ENCODE measurements at regions not wholly inside any gene's neighbourhood (a gene's known extent, or its start where the extent isn't known, plus 50 kb on each side); places are given as distances from the start of the nearest gene placed in this dataset.
A peak's percentile ranks its signal among the peaks of the same experiment; 100 is the strongest.

DNA sequence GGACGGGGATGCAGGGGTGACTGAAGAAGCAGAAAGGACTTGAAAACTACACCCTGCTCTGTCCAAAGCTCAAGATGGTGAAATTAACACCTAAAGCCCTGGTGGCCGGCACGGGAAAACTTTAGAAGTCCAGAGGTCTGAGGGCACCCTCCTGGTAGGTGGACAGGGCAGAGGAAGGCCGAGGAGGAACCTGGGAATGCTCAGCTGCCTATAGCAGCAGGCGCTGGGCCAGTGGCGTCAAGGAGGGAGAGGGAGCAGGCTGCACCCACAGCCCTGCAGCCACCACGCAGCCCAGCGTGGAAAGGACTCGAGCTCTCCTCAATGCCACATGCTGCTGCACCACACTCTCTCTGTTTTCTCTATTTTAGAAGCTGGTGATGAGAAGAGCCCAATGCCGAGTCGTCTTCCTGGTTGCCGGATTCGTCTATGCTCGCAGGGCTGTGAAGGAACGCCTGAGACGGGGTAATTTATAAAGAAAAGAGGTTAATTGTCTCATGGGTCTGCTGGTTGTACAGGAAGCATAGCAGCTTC is 248.3 kb upstream of the AFDN start:
- no peaks in the 10 kb centered on the region for H3K4me1 ChIP-seq (ENCODE audit: control insufficient read depth, insufficient read depth, low read length)
- H3K4me1 Mint-ChIP-seq: no peaks in the 10 kb centered on the region
- TF ChIP-seq, protein P1, sequence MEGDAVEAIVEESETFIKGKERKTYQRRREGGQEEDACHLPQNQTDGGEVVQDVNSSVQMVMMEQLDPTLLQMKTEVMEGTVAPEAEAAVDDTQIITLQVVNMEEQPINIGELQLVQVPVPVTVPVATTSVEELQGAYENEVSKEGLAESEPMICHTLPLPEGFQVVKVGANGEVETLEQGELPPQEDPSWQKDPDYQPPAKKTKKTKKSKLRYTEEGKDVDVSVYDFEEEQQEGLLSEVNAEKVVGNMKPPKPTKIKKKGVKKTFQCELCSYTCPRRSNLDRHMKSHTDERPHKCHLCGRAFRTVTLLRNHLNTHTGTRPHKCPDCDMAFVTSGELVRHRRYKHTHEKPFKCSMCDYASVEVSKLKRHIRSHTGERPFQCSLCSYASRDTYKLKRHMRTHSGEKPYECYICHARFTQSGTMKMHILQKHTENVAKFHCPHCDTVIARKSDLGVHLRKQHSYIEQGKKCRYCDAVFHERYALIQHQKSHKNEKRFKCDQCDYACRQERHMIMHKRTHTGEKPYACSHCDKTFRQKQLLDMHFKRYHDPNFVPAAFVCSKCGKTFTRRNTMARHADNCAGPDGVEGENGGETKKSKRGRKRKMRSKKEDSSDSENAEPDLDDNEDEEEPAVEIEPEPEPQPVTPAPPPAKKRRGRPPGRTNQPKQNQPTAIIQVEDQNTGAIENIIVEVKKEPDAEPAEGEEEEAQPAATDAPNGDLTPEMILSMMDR (conservative IDR thresholded peaks at IDR 0.05): no peak
- H3K4me3 Mint-ChIP-seq: no peak overlapping the region
- H3K27ac Mint-ChIP-seq: no peak overlapping the region
- H3K9ac ChIP-seq (ENCODE audit: extremely low read depth, low read length, poor library complexity, severe bottlenecking): no peak overlapping the region
- H3K27me3 ChIP-seq (ENCODE audit: control insufficient read depth, insufficient read depth, low read length, poor library complexity, severe bottlenecking): no peaks in the 10 kb centered on the region
- no peaks in the 10 kb centered on the region for H3K9me3 Mint-ChIP-seq
- DNase-seq: peak; percentile 36
- H3K4me3 ChIP-seq (ENCODE audit: low read length): no peak overlapping the region
- no peaks in the 10 kb centered on the region for H3K36me3 ChIP-seq (ENCODE audit: control insufficient read depth, insufficient read depth, low read length)
- H3K9me3 ChIP-seq (ENCODE audit: control insufficient read depth, low read length): peaks cover 4% of the 10 kb centered on the region
- WGBS, 2 experiments (ENCODE audit: insufficient coverage in 1 of 2, insufficient read length in 1 of 2): 93 to 97% methylated on average over 11 to 16 of the region's 16 CpGs
- no peaks in the 10 kb centered on the region for H3K27me3 Mint-ChIP-seq (ENCODE audit: insufficient read depth)
- H3K36me3 Mint-ChIP-seq (ENCODE audit: low read depth): no peaks in the 10 kb centered on the region
- H3K27ac ChIP-seq (ENCODE audit: low read depth, low read length): no peak overlapping the region

DNA sequence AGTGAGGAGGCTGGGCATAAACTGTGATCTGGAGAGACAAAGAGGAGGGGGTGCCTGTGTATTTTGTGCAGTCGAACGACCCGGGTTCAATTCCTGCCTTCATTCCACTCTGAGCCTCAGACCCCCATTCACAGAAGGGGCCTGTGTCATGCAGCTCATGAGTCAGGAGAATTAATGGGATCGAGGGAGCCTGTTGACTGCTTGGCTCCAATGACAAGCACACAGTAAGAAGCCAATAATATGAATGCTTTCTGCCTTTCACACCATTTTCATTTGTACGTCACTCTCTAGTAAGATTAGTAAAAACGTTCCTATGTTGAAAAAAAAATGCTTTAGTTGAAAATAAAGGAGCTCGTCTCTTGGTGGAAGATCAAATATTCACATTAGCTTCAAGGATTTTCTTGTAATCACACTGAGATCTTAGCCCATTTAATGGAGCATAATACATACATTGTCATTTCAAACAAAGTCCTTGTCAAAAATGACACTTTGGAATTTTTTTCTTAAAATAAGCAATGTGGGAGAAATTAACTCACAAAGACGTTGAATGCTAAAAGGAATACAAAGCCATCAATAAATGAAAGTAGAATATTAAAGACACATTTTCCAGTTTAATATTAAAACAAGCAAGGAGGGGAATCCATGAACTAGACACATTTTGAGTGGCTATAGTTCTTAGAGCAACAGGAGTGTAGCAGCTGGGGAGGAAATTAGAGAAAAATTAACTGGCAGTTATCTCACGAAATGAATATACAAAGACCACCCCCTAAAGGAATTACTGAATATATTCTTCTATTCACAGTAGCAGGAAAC is 246.7 kb upstream of the AFDN start:
- Mint-ChIP-seq H3K27ac (no peak overlapping the region), H3K36me3 (ENCODE audit: low read depth) (no peaks in the 10 kb centered on the region), H3K9me3 (no peaks in the 10 kb centered on the region), H3K27me3 (ENCODE audit: insufficient read depth) (no peaks in the 10 kb centered on the region), H3K4me1 (no peaks in the 10 kb centered on the region), H3K4me3 (no peak overlapping the region)
- no peak for DNase-seq
- Histone ChIP-seq H3K9me3 (ENCODE audit: control insufficient read depth, low read length) (peaks cover 7% of the 10 kb centered on the region), H3K36me3 (ENCODE audit: control insufficient read depth, insufficient read depth, low read length) (no peaks in the 10 kb centered on the region), H3K27me3 (ENCODE audit: control insufficient read depth, insufficient read depth, low read length, poor library complexity, severe bottlenecking) (no peaks in the 10 kb centered on the region), H3K9ac (ENCODE audit: extremely low read depth, low read length, poor library complexity, severe bottlenecking) (no peak overlapping the region), H3K4me1 (ENCODE audit: control insufficient read depth, insufficient read depth, low read length) (no peaks in the 10 kb centered on the region), H3K4me3 (ENCODE audit: low read length) (no peak overlapping the region), H3K27ac (ENCODE audit: low read depth, low read length) (peak overlapping the region; percentile 73)
- TF ChIP-seq, protein P1 (conservative IDR thresholded peaks at IDR 0.05): no peak
- WGBS, 2 experiments (ENCODE audit: insufficient coverage in 1 of 2, insufficient read length in 1 of 2): 89 to 96% methylated on average over 5 to 7 of the region's 9 CpGs

DNA sequence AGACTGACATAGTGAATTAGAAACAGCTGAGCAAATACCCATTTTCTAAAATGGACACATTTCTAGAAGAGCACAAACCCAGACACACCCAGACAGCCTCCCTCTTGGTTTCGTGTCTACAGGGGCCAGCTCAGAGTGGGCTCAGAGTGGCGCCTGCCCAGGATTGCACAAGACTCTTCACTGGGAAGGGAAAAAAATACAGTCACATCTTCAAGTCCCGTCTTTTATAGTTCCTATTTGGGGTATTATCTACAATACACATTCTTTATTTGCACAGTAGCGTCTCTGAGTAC is 246.1 kb upstream of the AFDN start:
- no peak for DNase-seq
- Mint-ChIP-seq H3K4me3 (no peak overlapping the region), H3K27ac (no peak overlapping the region), H3K27me3 (ENCODE audit: insufficient read depth) (no peaks in the 10 kb centered on the region), H3K36me3 (ENCODE audit: low read depth) (no peaks in the 10 kb centered on the region), H3K9me3 (no peaks in the 10 kb centered on the region), H3K4me1 (no peaks in the 10 kb centered on the region)
- TF ChIP-seq, protein P1 (conservative IDR thresholded peaks at IDR 0.05): no peak
- H3K4me3 ChIP-seq (ENCODE audit: low read length): no peak overlapping the region
- H3K27me3 ChIP-seq (ENCODE audit: control insufficient read depth, insufficient read depth, low read length, poor library complexity, severe bottlenecking): no peaks in the 10 kb centered on the region
- H3K9ac ChIP-seq (ENCODE audit: extremely low read depth, low read length, poor library complexity, severe bottlenecking): no peak overlapping the region
- WGBS, 2 experiments (ENCODE audit: insufficient coverage in 1 of 2, insufficient read length in 1 of 2): 92 to 95% methylated on average over 2 to 4 of the region's 4 CpGs
- H3K9me3 ChIP-seq (ENCODE audit: control insufficient read depth, low read length): peaks cover 7% of the 10 kb centered on the region
- no peaks in the 10 kb centered on the region for H3K36me3 ChIP-seq (ENCODE audit: control insufficient read depth, insufficient read depth, low read length)
- H3K4me1 ChIP-seq (ENCODE audit: control insufficient read depth, insufficient read depth, low read length): no peaks in the 10 kb centered on the region
- peak overlapping the region; percentile 73 for H3K27ac ChIP-seq (ENCODE audit: low read depth, low read length)

All from endodermal cell (in vitro differentiated cells).